Thyroid gland (tissue), 4 donors: ENCODE measurements at regions not wholly inside any gene's neighbourhood (a gene's known extent, or its start where the extent isn't known, plus 50 kb on each side); places are given as distances from the start of the nearest gene placed in this dataset.

ENCODE experiments used
- CTCF ChIP-seq, 6 experiments: fragments of 200-600 bp in 3 of 6; fragments of 450-650 bp in 3 of 6; sonication (generic) in 3 of 6; IDR thresholded peaks; one replicate each; pipeline ENCODE4 v1.5.1; 2016 to 2019; ENCODE audit warnings: antibody characterized with exemption in 6 of 6, mild to moderate bottlenecking in 2 of 6, inconsistent platforms in 1 of 6, moderate library complexity in 1 of 6
- POLR2A ChIP-seq, 2 donors: fragments of 450-650 bp; IDR thresholded peaks; one replicate each; pipeline ENCODE4 v1.6.1; 2017; ENCODE audit warnings: antibody characterized with exemption in 2 of 2, mild to moderate bottlenecking in 2 of 2, moderate library complexity in 1 of 2

- TF ChIP-seq POLR2A (IDR thresholded peaks at IDR 0.05) (no peak), CTCF (IDR thresholded peaks at IDR 0.05) (no peak)
Observed at GRCh38 chr10:33529234-33529633, 194.8 kb upstream of the NRP1 start.
